GM21381 (cell line): ENCODE measurements at regions not wholly inside any gene's neighbourhood (a gene's known extent, or its start where the extent isn't known, plus 50 kb on each side); places are given as distances from the start of the nearest gene placed in this dataset.

ENCODE experiments used
- ATAC-seq: cut with Tn5 transposase; IDR thresholded peaks from one replicate; pipeline ENCODE4 v1.9.1; 2021; ENCODE audit warnings: mild to moderate bottlenecking, moderate library complexity; ENCODE audit not compliant: unreplicated experiment

DNA sequence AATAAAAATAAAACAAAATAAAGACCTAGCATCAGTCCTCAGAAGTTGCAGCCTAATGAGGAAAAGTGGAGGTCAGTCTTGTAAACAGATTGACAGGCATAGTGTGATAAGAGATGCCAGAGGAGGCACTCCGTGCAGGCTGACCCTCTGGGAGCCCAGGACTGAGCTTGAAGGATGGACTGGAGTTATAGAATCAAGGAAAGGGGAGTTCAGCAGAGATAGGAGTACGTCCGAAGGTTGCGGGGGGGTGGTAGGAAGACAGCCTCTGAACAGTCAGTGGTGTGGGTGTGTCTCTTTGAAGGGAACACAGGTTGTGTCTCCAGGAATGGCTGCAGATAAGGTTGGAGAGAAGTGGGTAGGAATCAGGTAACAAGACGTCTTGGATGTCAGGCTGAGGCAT is 126.1 kb upstream of the CPEB4 start:
- ATAC-seq = no peak

DNA sequence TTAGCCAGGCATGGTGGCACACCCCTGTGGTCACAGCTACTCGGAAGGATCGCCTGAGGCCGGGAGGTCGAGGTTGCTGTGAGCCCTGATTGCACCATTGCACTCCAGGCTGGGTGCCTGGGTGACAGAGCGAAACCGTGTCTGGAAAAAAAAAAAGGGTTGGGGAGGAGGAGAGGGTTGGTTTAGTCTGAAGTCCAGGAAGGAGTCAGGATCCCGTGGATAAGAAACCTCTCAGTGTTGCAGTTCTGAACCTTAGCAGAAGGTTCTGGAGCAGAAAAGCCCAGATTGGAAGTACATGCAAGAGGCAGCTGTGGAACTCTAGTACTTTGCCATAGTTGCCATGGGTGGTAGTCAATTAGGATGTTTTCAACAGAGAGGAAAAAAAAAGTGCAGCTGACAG is 125.2 kb upstream of the CPEB4 start:
- no peak for ATAC-seq

DNA sequence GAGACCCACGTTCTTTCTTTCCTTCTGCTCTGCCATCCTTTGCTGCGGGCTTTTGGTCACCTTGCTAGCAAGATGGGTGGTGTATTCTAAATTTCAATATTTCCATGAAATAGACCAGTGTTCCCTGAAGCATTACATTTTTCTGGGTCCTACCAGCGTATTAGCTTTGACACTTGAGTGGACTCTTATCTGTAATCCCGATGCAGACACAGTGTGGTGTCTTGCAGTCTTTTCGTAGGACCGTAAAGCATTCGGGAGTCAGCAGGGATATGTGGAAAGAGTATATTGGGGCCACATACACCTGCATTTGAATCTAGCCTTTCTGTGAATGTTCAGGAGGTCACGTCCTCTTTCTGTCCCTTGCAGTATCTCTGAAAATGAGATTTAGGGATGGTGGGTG is 124.7 kb upstream of the CPEB4 start:
- no peak for ATAC-seq

DNA sequence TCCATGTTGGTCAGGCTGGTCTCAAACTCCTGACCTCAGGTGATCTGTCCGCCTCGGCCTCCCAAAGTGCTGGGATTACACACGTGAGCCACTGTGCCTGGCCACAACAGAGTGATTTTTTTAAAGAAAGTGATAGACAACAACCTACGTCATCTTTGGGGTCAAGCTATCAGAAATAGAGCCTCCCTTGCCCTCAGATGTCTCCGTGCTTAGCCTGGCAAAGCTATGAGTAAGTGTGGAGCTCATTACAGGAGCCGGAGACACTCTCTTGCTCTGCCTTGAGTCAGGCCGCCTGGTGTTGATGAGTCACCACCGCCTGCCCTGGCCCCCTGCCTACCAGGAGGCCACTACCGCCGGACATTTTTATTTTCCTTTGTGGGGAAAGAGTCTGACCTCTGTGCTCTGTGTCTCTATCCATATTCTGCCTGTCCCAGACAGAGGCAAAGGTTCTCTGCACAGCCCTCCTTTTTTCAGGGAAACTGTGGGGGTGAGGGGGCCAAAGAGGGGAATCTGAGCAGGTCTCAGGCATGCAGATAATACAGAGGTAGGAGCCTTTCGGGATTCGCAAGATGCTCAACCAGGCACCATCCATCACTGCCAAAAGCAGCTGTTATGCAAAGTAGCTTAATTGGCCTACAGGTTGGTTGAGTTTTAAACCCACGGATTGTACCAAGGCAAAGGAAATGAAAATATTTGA is 123.7 kb upstream of the CPEB4 start:
- ATAC-seq = no peak

DNA sequence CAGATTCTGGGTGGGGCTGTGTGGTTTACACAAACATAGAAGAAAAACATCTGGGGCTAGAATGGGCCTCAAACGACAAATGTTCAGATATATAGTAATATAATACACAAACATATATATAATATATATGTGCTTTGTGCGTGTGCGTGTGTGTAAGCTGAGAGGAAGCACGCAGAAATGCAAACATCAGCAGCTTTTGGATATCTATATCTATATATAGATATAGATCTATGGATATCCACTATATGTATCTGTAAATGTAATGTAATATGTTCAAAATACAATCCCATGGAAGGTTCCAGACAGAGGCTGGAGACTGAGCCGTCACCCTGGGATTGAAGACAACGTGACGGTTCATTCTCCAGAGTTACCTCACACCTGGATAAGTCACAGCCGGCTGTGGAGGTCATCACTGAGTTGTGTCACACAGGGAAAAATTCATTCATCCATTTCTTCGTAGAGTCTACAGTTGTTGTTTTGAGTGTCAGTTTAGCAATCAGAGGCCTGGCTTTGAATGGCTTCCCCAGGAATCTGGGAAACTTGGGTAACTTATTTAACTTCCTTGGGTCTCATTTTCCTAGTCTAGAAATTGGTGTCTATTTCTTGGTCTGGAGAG is 123.0 kb upstream of the CPEB4 start:
- no peak for ATAC-seq

DNA sequence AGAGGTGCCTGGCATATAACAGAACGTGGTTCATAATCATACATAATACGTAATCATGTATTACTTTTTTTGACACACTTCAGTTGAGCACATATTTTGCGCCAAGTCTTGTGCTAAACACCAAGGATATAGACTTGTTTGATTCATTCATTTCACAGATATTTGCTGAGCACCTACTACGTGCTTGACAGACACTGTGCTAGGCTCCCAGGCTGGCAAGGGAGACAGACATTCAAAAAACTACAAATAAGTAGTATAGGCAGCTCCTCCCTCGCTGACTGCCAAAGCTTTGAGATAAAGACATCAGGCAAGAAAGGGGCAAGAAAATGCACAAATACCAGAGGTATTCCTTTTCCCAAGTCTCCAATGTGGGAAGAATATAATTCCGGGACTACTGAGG is 122.5 kb upstream of the CPEB4 start:
- no peak for ATAC-seq

DNA sequence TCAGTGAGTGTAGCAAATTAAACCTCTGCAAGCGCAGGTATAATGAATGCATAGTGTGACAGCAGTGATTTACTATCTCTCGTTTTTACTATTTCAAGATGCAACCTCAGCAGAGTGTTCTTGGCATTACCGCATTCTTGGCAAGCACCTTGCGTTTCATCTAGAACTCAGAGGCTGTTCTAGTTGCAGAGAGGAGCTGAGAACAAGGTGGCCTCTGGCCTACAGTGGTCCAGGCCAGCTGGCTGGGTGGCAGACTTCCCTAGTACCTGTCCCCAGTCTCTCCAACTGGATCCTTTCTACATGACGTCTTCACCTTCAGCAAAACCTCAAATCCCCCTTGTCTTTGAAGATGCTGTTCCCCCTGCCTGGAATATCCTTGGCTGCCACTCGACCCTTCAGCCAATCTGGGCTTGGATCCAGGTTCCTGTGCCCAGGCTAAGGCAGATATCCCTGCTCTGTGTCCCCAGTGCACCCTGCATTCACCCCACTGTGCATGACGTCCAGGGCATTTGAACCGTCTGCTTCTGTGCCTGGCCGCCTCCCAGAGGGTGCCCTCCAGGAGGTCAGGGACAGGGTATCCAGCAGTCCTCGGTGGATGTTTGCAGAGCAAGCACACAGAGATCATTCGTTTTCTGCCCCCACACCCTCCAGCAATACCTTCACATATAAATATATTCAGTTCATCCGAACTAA is 120.4 kb upstream of the CPEB4 start:
- no peak for ATAC-seq

DNA sequence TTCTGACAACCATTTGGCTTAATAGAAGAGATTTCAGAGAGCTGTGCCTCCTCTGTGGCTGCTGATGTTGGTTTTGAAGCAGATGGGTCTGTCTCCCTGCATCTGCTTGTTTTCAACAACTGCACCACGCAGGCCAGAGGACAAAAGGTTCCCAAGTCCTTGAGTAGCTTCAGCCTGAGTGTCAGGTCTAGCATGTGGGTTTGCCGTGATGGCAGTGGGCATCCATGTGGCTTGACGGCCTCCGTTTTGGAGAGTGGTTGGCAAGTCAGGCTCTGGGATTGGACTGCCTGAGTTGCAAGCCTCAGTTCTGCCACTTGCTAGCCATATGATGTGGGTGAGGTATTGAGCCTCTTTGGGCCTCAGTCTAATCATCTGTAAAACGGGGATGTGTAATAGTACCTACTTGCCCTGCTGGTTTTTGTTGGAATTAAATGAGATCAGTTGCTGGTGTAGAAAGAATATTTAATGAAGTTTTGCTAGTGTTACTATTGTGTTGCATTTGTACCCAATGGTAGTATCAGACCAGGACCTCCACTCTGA is 119.8 kb upstream of the CPEB4 start:
- no peak for ATAC-seq

DNA sequence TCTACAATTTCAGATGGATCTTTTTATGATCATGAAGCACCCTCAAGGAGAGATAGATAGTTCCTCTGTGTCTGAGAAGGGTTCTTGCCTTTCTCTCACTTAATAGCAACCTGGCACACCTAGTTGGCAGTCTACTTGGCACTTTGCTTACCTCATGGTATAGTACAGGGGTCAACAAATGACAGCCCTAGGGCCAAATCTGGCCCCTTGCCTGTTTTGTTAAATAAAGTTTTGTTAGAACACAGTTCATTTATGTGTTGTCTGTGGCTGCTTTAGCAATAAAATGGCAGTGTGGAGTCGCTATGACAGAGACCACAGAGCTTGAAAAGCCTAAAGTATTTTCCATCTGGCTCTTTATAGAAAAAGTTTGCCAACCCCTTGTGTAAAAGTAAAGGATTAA is 119.3 kb upstream of the CPEB4 start:
- ATAC-seq = no peak

DNA sequence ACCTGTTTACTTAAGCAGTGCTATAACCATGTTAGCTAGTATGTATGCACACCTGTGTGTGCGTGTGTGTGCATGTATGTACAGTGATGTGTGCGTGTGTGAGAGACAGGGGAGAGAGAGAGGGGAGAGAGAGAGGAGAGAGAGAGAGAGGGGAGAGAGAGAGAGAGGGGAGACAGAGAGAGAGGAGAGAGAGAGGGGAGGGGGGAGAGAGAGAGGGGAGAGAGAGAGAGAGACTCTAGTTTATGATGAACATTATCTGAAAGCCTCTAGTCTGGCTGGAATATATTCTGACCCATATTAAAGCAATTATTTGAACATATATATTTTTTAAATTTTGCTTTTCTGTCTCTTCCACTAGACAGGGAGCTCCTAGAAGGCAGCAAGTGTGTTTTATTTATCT is 117.5 kb upstream of the CPEB4 start:
- ATAC-seq = no peak

DNA sequence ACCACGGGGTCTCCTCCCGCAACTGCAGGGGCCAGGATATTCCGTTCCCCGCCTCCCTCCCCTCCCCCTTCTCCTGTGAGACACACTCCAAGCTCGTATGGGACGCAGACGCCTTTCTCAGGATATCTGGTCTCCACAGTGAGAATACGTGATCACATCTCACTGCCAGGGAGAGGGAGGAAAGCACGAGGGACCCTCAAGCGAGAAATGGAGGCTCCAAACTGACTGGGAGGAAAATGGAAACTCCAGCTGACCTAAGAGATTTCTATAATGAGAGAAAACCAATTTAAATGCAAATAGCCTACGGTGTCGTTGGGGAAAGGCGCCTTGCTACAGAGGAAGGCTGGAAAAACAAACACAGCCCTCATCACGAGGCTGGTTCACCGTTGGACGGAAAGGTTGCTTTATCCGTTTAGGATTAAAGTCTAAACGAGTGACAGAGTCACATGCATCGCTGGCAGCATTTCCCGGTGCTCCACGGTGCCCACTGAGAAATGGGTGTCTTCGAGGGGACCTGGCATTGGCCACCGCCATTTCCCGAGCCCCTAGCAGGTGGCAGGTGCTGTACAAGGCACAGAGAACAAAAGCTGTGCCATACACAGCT is 116.9 kb upstream of the CPEB4 start:
- no peak for ATAC-seq

DNA sequence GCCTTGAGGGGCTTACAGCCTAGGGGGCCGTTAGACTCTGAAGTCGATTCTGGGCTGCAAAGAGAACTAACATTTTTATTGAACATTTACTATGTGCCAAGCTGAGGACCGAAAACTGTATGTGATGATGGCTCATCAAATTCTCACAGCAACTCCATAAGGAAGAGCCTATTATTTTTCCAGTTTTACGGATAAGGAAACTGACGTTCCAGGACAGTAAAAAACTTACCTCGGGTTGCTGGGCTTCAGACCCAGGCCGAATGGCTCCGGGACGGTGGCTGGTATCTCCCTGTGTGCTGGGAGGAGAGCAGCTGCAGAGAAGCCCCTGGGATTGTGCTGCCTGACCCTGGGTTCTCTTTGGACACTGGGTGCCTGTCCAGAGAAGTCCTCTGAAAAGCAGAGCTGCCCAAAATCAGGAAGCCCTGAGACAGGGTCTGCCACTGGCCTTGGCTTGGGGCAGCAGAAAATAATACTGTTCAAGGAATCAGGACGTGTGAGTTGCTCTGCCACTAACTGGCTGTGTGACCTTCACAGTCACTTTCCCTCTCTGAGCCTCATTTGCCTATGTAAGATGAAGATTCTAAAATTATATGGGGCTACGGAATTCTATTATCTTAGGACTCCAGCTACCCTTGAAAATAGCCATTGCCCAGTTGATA is 116.3 kb upstream of the CPEB4 start:
- ATAC-seq = no peak

DNA sequence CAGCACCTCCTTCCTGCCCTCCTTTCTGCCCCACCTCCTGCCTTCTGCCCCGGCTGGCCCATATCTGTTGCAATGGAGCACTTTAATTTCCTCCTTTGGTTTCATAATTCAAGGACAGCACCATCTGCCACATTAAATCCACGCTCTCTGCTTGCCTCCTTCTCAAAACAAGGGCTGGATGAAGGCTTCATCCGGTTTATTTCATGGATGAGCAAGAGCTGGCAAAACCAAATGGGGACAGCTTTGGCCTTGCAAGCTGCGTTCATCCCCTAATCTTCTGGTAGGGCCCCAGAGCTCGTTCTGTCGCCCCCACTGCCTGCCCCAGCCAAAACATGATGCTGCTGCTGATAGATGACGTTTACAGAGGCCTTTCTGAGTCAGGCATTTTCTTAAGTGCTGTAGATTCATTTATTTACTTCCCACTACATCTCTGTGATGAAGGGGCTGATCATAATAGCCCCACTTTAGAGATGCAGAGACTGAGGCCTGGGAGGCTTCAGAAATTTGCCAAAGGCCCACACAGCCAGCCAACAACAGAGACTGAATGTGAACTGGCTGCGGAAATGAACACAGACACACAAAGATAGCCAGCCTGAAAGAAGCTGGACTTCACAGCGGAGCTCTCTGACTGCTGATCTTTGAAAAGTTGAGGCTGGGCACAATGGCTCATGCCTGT is 115.6 kb upstream of the CPEB4 start:
- no peak for ATAC-seq

DNA sequence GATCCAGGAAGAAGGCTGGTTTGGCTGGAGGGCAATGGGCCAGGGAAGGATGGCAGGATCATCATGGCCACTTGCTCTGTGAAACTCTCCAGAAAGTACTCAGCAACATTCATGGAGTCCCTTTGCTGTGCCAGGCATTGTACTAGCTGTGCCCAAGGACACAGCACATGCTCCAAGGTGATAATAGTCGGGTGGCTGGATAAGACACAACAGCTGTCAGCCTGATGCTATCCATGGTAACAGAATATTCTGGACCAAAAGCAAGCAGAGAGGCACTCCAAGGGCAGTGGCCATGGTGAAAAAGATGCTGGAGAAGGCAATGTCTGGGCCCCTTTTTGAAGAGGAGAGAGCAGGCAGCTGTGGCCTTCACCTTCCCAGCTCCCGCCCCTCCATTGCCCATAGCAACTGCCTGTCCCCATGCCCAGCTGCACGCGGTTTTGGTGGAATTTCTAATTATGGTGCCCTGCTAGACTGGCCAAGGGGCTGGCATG is 113.8 kb upstream of the CPEB4 start:
- no peak for ATAC-seq

DNA sequence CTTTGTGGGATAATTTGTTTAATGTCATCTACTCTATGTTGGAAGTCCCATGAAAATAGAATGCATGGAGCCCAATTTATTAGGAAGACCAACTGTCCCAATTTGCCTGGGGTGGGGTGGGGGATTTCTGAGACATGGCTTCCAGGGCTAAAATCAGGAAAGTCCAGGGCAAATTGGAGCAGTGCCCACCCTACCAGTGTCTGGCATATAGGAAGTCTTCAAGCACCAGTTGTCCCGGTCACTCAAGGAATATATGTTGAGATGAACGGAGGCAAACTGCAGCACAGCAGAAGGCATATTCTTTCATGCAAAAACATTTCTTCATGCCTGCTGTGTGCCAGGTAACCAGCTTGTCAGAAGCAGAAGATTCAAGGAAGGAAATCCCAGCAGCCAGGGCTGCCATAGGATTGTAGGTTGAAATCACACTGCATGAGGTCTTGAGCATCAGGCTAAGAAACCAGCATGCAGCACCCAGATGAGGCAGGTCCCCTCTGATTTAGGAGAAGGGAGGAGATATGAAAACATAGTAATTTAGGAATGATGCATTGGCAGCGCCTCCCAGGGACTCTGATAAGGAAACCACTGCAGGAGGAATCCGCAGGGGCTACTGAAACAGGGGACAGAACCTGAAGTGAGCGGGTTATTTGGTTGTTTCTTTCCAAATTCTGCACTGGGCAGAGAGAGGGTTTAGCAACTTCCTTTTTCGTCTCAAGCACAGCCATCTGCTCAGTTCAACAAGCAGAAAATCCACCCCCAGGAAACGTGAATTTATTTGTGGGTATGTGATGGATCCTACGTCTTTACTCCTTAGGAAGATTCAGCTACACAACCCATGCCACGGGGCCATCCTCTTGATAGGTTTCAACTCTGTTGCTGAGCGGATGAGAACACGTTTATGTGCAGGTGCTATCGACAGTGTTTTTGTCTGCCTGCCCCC is 112.6 kb upstream of the CPEB4 start:
- ATAC-seq = no peak

DNA sequence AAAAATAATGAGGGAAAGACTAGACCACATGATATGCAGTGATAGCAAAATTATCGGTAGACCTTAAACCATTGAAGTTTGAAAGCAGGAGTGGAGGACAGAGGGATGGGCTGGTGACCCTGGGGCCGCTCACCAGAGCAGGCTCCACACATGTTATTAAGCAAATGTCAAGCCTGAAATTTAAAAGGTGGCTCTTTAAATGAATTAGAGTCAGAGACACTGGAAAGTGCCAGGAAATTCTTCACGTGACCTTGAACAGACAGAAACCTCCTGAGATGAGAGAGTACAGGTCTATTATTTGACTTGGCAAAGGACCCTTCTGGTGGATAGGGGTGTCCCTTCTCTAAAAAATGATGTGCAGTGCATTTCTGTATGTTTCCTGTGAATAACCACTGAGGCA is 111.0 kb upstream of the CPEB4 start:
- no peak for ATAC-seq

DNA sequence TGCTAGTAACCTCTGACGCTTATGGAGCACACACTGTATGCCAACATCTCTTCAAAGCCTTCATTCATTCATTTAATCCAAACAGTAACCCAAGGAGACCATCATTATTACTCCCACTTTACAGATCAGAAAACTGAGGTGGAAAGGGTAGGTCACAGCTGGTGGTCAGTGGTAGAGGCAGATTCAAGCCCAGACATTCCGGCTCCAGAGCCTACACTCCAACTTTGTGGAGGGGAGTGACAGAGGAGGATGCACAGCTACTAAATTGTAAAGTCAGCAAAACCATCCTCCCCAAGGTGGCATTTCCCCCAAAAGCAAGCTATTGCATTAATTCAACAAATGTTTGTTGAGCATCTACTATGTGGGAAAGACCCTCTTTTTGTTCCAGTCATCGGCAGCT is 110.5 kb upstream of the CPEB4 start:
- ATAC-seq = no peak

DNA sequence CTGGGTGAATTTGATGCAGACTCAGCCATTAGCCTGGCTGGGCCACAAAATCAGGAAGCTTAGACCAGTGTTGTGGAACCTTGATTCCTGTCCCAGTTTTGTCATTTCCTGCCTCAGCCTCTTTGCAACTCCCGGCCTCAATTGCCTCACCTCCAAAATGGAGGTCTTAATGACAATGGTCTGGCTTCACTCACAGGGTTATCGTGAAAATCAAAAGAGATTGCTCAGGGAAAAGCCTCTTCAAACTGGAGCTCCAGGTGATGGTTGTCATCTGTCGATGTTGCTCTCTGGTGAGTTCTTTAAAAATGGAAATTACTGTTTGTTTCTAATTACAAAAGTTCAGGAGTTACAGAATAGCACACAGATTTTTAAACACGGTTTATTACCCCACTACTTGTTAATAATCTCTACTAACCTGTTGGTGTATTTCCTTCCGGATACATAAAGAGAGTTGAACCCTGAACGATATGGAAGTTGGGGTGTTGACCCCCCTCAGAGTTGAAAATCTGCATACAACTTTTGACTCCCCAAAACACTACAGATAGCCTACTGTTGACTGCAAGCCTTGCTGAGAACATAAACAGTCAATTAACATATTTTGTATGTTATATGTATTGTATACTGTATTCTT is 109.9 kb upstream of the CPEB4 start:
- ATAC-seq = no peak

DNA sequence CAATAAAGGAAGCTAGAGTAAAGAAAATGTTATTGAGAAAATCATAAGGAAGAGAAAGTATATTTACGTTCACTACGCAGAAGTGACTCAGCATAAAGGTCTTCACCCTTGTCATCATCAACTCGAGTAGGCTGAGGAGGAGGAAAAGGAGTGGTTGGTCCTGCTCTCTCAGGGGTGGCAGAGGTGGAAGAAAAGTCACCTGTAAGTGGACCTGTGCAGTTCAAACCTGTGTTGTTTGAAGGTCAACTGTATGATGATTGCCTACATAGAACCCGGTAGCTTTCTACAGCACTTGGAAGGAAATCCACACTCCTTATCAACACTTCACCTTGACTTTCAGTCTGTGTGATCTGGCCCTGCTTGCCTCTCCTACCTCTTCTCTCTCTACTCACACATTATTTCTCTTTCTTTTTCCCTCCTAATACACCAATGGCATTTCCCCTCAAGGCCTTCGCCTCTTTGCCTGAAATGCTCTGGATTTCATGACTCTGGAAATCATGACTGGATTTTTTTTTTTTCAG is 109.3 kb upstream of the CPEB4 start:
- ATAC-seq = no peak
